ENCODE measurements at regions not wholly inside any gene's neighbourhood (a gene's known extent, or its start where the extent isn't known, plus 50 kb on each side); places are given as distances from the start of the nearest gene placed in this dataset.

DNA sequence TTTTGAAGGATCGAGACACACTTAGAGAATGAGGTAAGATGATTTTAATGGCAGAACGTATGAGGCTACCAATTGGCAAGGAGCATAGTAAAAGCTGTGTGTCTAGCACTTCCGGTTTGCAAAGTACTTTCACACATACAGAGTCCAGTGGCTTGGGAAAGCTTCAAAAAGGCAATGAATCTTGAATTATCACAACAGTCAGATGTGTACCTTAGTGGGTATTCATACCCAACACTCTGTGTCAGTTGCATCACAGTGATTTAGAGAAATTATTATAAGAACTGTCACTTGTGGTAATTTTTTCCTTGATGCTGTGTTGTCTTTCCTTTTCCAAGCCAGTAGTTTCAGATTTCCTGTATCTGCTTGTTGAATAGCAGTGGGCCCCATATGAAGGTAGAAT lies 424.1 kb downstream of the PCNX1 start:
- no peaks in the 10 kb centered on the region for H3K36me3 ChIP-seq (ENCODE audit: control insufficient read depth in 4 of 4, insufficient read depth in 4 of 4, low read length in 4 of 4)
- H3K27me3 ChIP-seq (ENCODE audit: control insufficient read depth in 3 of 3, insufficient read depth in 3 of 3, low read length in 2 of 3): no peaks in the 10 kb centered on the region
- H3K9me3 ChIP-seq (ENCODE audit: control insufficient read depth in 4 of 4, insufficient read depth in 3 of 4, low read length in 3 of 4): no peaks in the 10 kb centered on the region
- TF ChIP-seq, protein P1, sequence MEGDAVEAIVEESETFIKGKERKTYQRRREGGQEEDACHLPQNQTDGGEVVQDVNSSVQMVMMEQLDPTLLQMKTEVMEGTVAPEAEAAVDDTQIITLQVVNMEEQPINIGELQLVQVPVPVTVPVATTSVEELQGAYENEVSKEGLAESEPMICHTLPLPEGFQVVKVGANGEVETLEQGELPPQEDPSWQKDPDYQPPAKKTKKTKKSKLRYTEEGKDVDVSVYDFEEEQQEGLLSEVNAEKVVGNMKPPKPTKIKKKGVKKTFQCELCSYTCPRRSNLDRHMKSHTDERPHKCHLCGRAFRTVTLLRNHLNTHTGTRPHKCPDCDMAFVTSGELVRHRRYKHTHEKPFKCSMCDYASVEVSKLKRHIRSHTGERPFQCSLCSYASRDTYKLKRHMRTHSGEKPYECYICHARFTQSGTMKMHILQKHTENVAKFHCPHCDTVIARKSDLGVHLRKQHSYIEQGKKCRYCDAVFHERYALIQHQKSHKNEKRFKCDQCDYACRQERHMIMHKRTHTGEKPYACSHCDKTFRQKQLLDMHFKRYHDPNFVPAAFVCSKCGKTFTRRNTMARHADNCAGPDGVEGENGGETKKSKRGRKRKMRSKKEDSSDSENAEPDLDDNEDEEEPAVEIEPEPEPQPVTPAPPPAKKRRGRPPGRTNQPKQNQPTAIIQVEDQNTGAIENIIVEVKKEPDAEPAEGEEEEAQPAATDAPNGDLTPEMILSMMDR (IDR thresholded peaks at IDR 0.05; ENCODE audit: control extremely low read depth, extremely low read depth): no peak
- no peak overlapping the region for H3K27ac ChIP-seq (ENCODE audit: low read depth in 1 of 2, low read length in 1 of 2)
- H3K4me3 ChIP-seq: no peak overlapping the region
- ATAC-seq (ENCODE audit: insufficient read depth, low FRiP score) (no peak), DNase-seq (no peak)
- 50 to 76% methylated on average over 3 of the region's 3 CpGs for WGBS, 2 donors
- peaks cover 0 to 4% (median 0%) of the 10 kb centered on the region in 5 donors for H3K4me1 ChIP-seq (ENCODE audit: control insufficient read depth in 5 of 5, insufficient read depth in 5 of 5, low read length in 5 of 5)
- no peak overlapping the region for H3K9ac ChIP-seq (ENCODE audit: insufficient read depth in 1 of 2, low read length in 2 of 2)

DNA sequence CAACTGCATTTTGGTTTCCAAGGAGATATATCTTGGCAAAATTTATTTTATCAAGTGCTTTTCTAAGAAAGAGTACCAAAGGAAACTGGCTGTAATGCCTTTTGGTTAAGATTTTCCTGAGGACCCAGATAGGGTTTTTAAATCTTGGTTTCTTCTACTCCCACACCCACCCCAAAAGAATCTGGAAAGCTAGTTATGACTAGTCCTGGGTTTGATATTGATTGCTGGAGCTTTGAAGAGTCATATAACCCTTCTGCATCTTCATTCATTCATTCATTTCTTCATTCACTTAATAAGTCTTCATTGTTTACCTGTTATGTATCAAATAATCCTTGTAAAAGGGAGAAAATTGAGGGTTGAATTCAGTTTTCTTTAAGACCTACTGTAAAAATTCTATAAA lies 425.2 kb downstream of the PCNX1 start:
- no peak overlapping the region for H3K27ac ChIP-seq (ENCODE audit: low read depth in 1 of 2, low read length in 1 of 2)

DNA sequence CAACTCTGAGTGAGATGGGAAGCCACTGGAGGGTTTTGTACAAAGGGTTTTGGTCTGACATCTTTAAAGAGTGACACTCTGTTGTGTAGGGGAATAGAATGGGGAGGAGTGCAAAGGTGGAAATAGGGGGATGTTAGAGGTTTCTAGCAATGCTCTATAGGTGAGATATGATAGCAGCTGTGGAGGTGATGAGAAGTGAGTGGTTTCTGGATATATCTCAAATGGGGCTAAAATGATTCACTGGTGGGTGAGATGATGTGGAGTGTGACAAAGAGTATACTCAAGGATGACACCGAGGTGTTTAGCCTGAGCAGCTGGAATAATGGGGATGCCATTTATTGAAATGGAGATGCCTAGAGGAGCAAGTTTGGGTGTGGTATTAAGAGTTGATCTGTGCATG lies 426.4 kb downstream of the PCNX1 start:
- no peaks in the 10 kb centered on the region for H3K36me3 ChIP-seq (ENCODE audit: control insufficient read depth in 4 of 4, insufficient read depth in 4 of 4, low read length in 4 of 4)
- H3K4me1 ChIP-seq (ENCODE audit: control insufficient read depth in 5 of 5, insufficient read depth in 5 of 5, low read length in 5 of 5): peaks cover 0 to 4% (median 0%) of the 10 kb centered on the region in 5 donors
- no peaks in the 10 kb centered on the region for H3K27me3 ChIP-seq (ENCODE audit: control insufficient read depth in 3 of 3, insufficient read depth in 3 of 3, low read length in 2 of 3)
- H3K4me3 ChIP-seq: no peak overlapping the region
- H3K9me3 ChIP-seq (ENCODE audit: control insufficient read depth in 4 of 4, insufficient read depth in 3 of 4, low read length in 3 of 4): no peaks in the 10 kb centered on the region
- WGBS, 2 donors: 91 to 100% methylated on average over 1 of the region's 1 CpG
- H3K9ac ChIP-seq (ENCODE audit: insufficient read depth in 1 of 2, low read length in 2 of 2): no peak overlapping the region
- H3K27ac ChIP-seq (ENCODE audit: low read depth in 1 of 2, low read length in 1 of 2): no peak overlapping the region
- ATAC-seq (ENCODE audit: insufficient read depth, low FRiP score): no peak
- DNase-seq: no peak
- TF ChIP-seq, protein P1 (IDR thresholded peaks at IDR 0.05; ENCODE audit: control extremely low read depth, extremely low read depth): no peak

More for the DNA sequence above, 425.2 kb downstream of the PCNX1 start:
- TF ChIP-seq, protein P1 (IDR thresholded peaks at IDR 0.05; ENCODE audit: control extremely low read depth, extremely low read depth): no peak
- no peaks in the 10 kb centered on the region for H3K27me3 ChIP-seq (ENCODE audit: control insufficient read depth in 3 of 3, insufficient read depth in 3 of 3, low read length in 2 of 3)
- no peaks in the 10 kb centered on the region for H3K36me3 ChIP-seq (ENCODE audit: control insufficient read depth in 4 of 4, insufficient read depth in 4 of 4, low read length in 4 of 4)
- no peak overlapping the region for H3K9ac ChIP-seq (ENCODE audit: insufficient read depth in 1 of 2, low read length in 2 of 2)
- peaks cover 0 to 4% (median 0%) of the 10 kb centered on the region in 5 donors for H3K4me1 ChIP-seq (ENCODE audit: control insufficient read depth in 5 of 5, insufficient read depth in 5 of 5, low read length in 5 of 5)
- H3K9me3 ChIP-seq (ENCODE audit: control insufficient read depth in 4 of 4, insufficient read depth in 3 of 4, low read length in 3 of 4): no peaks in the 10 kb centered on the region
- ATAC-seq (ENCODE audit: insufficient read depth, low FRiP score) (no peak), DNase-seq (no peak)
- no peak overlapping the region for H3K4me3 ChIP-seq

DNA sequence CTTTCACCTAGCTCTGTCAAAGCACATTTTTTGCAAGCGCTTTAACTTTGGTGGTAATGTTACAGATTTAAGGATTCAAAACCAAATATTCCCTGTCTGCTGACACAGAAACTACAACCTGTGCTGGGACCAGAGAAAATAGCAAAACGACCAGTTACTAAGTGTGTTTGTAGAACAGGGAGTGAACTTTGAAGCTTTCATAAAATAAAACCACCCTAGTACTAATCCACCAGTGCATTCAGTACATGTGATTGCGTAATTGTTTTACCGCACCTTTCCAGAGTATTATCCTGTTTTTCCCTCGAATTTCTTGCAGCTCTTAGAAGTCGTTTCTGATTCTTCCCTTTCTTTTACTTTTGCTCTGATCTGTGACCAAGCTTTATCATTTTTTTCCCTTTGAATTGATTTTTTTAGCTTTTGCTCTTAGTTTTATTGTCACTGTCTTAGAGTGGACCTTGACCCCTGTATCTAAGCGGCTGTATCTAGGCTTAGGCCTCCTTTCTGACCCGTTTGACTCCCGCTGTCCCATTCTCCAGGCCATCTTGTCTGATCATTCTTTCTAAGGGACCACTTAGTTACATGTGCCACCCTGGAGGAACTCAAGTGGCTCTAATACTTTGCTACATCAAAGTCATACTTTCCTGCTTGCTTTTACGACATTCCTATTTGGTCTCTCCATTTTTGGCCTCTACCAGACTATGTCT lies 429.4 kb downstream of the PCNX1 start:
- H3K27me3 ChIP-seq (ENCODE audit: control insufficient read depth in 3 of 3, insufficient read depth in 3 of 3, low read length in 2 of 3): no peaks in the 10 kb centered on the region
- H3K36me3 ChIP-seq (ENCODE audit: control insufficient read depth in 4 of 4, insufficient read depth in 4 of 4, low read length in 4 of 4): no peaks in the 10 kb centered on the region
- no peaks in the 10 kb centered on the region for H3K9me3 ChIP-seq (ENCODE audit: control insufficient read depth in 4 of 4, insufficient read depth in 3 of 4, low read length in 3 of 4)
- no peak overlapping the region for H3K27ac ChIP-seq (ENCODE audit: low read depth in 1 of 2, low read length in 1 of 2)
- ATAC-seq (ENCODE audit: insufficient read depth, low FRiP score) (no peak), DNase-seq (no peak)
- no peak overlapping the region for H3K4me3 ChIP-seq
- WGBS, 2 donors: 83% methylated on average over 10 of the region's 10 CpGs
- TF ChIP-seq, protein P1 (IDR thresholded peaks at IDR 0.05; ENCODE audit: control extremely low read depth, extremely low read depth): no peak
- H3K4me1 ChIP-seq (ENCODE audit: control insufficient read depth in 5 of 5, insufficient read depth in 5 of 5, low read length in 5 of 5): peaks cover 0 to 13% (median 0%) of the 10 kb centered on the region in 5 donors
- H3K9ac ChIP-seq (ENCODE audit: insufficient read depth in 1 of 2, low read length in 2 of 2): no peak overlapping the region

All from lung (tissue), 11 donors.